ENCODE measurements at regions not wholly inside any gene's neighbourhood (a gene's known extent, or its start where the extent isn't known, plus 50 kb on each side); places are given as distances from the start of the nearest gene placed in this dataset.
A peak's percentile ranks its signal among the peaks of the same experiment; 100 is the strongest.
"Not testable (repeated sequence)": the region's sequence is repeated elsewhere in the genome, so short reads cannot be mapped to it uniquely, and the experiment has no call there.

GRCh38 chr14:35174342-35174741, 52.0 kb downstream of the PRORP start:
- no peak for DNase-seq

- DNase-seq = no peak
Observed at GRCh38 chr14:35180179-35180578, 57.8 kb downstream of the PRORP start.

- DNase-seq = not testable (repeated sequence)
Observed at GRCh38 chr14:35184891-35185290, 62.5 kb downstream of the PRORP start.

- no peak for DNase-seq
Observed at GRCh38 chr14:35189422-35189821, 67.1 kb downstream of the PRORP start.

- DNase-seq = no peak
Observed at GRCh38 chr14:35193161-35193560, 70.8 kb downstream of the PRORP start.

GRCh38 chr14:35194183-35194582, 71.8 kb downstream of the PRORP start:
- not testable (repeated sequence) for DNase-seq

- DNase-seq = no peak
Observed at GRCh38 chr14:35196571-35196970, 74.2 kb downstream of the PRORP start.

- DNase-seq = no peak
Observed at GRCh38 chr14:35197015-35197414, 74.7 kb downstream of the PRORP start.

GRCh38 chr14:35201066-35201465, 78.7 kb downstream of the PRORP start:
- DNase-seq = no peak

GRCh38 chr14:35202195-35202594, 79.8 kb downstream of the PRORP start:
- no peak for DNase-seq

GRCh38 chr14:35205737-35206136, 83.4 kb downstream of the PRORP start:
- DNase-seq = no peak

- DNase-seq = no peak
Observed at GRCh38 chr14:35211067-35211466, 81.1 kb upstream of the PSMA6 start.

GRCh38 chr14:35212471-35213142, 79.6 kb upstream of the PSMA6 start:
- no peak for DNase-seq

GRCh38 chr14:35213143-35213788, 78.9 kb upstream of the PSMA6 start:
- no peak for DNase-seq

- no peak for DNase-seq
Observed at GRCh38 chr14:35213869-35214387, 78.3 kb upstream of the PSMA6 start.

- DNase-seq = not testable (repeated sequence)
Observed at GRCh38 chr14:35214402-35214801, 77.8 kb upstream of the PSMA6 start.

GRCh38 chr14:35215110-35215813, 76.9 kb upstream of the PSMA6 start:
- DNase-seq = peak; percentile 44

- DNase-seq = not testable (repeated sequence)
Observed at GRCh38 chr14:35218176-35218575, 74.0 kb upstream of the PSMA6 start.

- DNase-seq = no peak
Observed at GRCh38 chr14:35218963-35219362, 73.2 kb upstream of the PSMA6 start.

- DNase-seq = no peak
Observed at GRCh38 chr14:35220027-35220676, 72.0 kb upstream of the PSMA6 start.

GRCh38 chr14:35220920-35221319, 71.3 kb upstream of the PSMA6 start:
- no peak for DNase-seq

- no peak for DNase-seq
Observed at GRCh38 chr14:35221462-35221861, 70.7 kb upstream of the PSMA6 start.
